Right renal cortex interstitium (tissue), 3 donors: ENCODE measurements at regions not wholly inside any gene's neighbourhood (a gene's known extent, or its start where the extent isn't known, plus 50 kb on each side); places are given as distances from the start of the nearest gene placed in this dataset.

ENCODE experiments used
- DNase-seq, 3 donors: peaks; one replicate each; pipeline ENCODE4 v3.0.0-alpha.2; 2013; ENCODE audit warnings: low read depth in 3 of 3, low spot score in 2 of 3

- DNase-seq, result no peak
Observed at GRCh38 chr9:107548298-107549142, 59.0 kb upstream of the KLF4 start.

GRCh38 chr9:107547772-107548297 is 58.3 kb upstream of the KLF4 start:
- no peak for DNase-seq

GRCh38 chr9:107547303-107547702 is 57.7 kb upstream of the KLF4 start:
- DNase-seq, result no peak

- no peak for DNase-seq
Observed at GRCh38 chr9:107546859-107547258, 57.3 kb upstream of the KLF4 start.

- DNase-seq, result no peak
Observed at GRCh38 chr9:107545036-107545435, 55.5 kb upstream of the KLF4 start.

GRCh38 chr9:107542411-107543157 is 53.0 kb upstream of the KLF4 start:
- DNase-seq, result no peak

GRCh38 chr9:107541523-107541922 is 52.0 kb upstream of the KLF4 start:
- no peak for DNase-seq

- no peak for DNase-seq
Observed at GRCh38 chr9:107540164-107540561, 50.6 kb upstream of the KLF4 start.

- DNase-seq, result peak; percentile 2 to 17 (median 6)
Observed at GRCh38 chr9:107539427-107540163, 50.0 kb upstream of the KLF4 start.
